ENCODE measurements at regions not wholly inside any gene's neighbourhood (a gene's known extent, or its start where the extent isn't known, plus 50 kb on each side); places are given as distances from the start of the nearest gene placed in this dataset.

GRCh38 chr5:72608297-72608696, 101.1 kb upstream of the ZNF366 start:
- no peak for TF ChIP-seq CTCF (IDR thresholded peaks at IDR 0.05; ENCODE audit: control extremely low read depth in 1 of 3, insufficient read depth in 1 of 3, low read depth in 1 of 3, low read length in 3 of 3)
- no peak for TF ChIP-seq NRF1 (IDR thresholded peaks at IDR 0.05; ENCODE audit: low read depth, low read length)
- TF ChIP-seq SIRT6 (IDR thresholded peaks at IDR 0.05; ENCODE audit: low read length): no peak
- TF ChIP-seq TBP (IDR thresholded peaks at IDR 0.05; ENCODE audit: low read depth, low read length): no peak
- no peak for TF ChIP-seq TEAD4 (IDR thresholded peaks at IDR 0.05; ENCODE audit: low read depth, low read length)
- TF ChIP-seq USF2 (IDR thresholded peaks at IDR 0.05; ENCODE audit: low read length): no peak
- TF ChIP-seq RXRA (IDR thresholded peaks at IDR 0.05; ENCODE audit: insufficient read depth, low read depth, low read length): no peak
- no peak for TF ChIP-seq EP300 (IDR thresholded peaks at IDR 0.05; ENCODE audit: borderline replicate concordance in 1 of 2, low read depth in 2 of 2, low read length in 2 of 2)
- TF ChIP-seq KDM5A (IDR thresholded peaks at IDR 0.05; ENCODE audit: low read length): no peak
- no peak for TF ChIP-seq YY1 (IDR thresholded peaks at IDR 0.05; ENCODE audit: low read depth, low read length)
- no peak for TF ChIP-seq ATF3 (IDR thresholded peaks at IDR 0.05; ENCODE audit: insufficient read depth, low read depth, low read length)
- TF ChIP-seq EZH2 (IDR thresholded peaks at IDR 0.05; ENCODE audit: low read depth, low read length, severe bottlenecking): no peak
- no peak for TF ChIP-seq POLR2AphosphoS5 (IDR thresholded peaks at IDR 0.05; ENCODE audit: low read depth, low read length)

All from H1 (cell line).